Neural progenitor cell (in vitro differentiated cells): ENCODE measurements at regions not wholly inside any gene's neighbourhood (a gene's known extent, or its start where the extent isn't known, plus 50 kb on each side); places are given as distances from the start of the nearest gene placed in this dataset.
A peak's percentile ranks its signal among the peaks of the same experiment; 100 is the strongest.

Experiments used
- DNase-seq: peaks from one replicate; pipeline ENCODE4 v3.0.0-alpha.2; 2016; ENCODE audit warnings: low spot score
- H2AFZ ChIP-seq: fragments of 200-600 bp; sonication (generic); replicated peaks from 2 replicates; pipeline ENCODE4 v1.6.1; 2016; ENCODE audit warnings: antibody characterized with exemption
- H3F3A ChIP-seq: fragments of 200-600 bp; sonication (generic); 2 replicates; pipeline ENCODE4 v1.6.1; 2016; ENCODE audit warnings: antibody characterized with exemption, low read depth
- H3K27ac ChIP-seq: fragments of 200-600 bp; sonication (generic); 2 replicates; pipeline ENCODE4 v1.5.1; 2016; ENCODE audit warnings: mild to moderate bottlenecking
- H3K27me3 ChIP-seq: fragments of 200-600 bp; sonication (generic); 2 replicates; pipeline ENCODE4 v1.6.1; 2016; ENCODE audit warnings: mild to moderate bottlenecking, moderate library complexity
- H3K36me3 ChIP-seq: fragments of 200-600 bp; sonication (generic); 2 replicates; pipeline ENCODE4 v1.5.1; 2016
- H3K4me1 ChIP-seq: fragments of 200-600 bp; sonication (generic); 2 replicates; pipeline ENCODE4 v1.6.1; 2016; ENCODE audit warnings: mixed run types
- H3K4me2 ChIP-seq: fragments of 200-600 bp; sonication (generic); 2 replicates; pipeline ENCODE4 v1.6.1; 2016
- H3K4me3 ChIP-seq: fragments of 200-600 bp; sonication (generic); 2 replicates; pipeline ENCODE4 v1.5.1; 2016
- H3K79me2 ChIP-seq: fragments of 200-600 bp; sonication (generic); 2 replicates; pipeline ENCODE4 v1.6.1; 2016; ENCODE audit warnings: low read depth
- H3K9ac ChIP-seq: fragments of 200-600 bp; sonication (generic); 2 replicates; pipeline ENCODE4 v1.6.1; 2016
- H3K9me3 ChIP-seq: fragments of 200-600 bp; sonication (generic); 2 replicates; pipeline ENCODE4 v1.5.1; 2016; ENCODE audit warnings: low read depth
- H4K20me1 ChIP-seq: fragments of 200-600 bp; sonication (generic); 2 replicates; pipeline ENCODE4 v1.6.1; 2016; ENCODE audit warnings: low read depth
- H3K27ac Mint-ChIP-seq: 3 replicates; pipeline ENCODE4 v1.8.0; 2021; ENCODE audit warnings: mixed read lengths
- H3K27me3 Mint-ChIP-seq: 2 replicates; pipeline ENCODE4 v1.8.0; 2022; ENCODE audit warnings: low read depth, mild to moderate bottlenecking, inconsistent platforms, moderate library complexity, mixed read lengths; ENCODE audit not compliant: insufficient read depth
- H3K36me3 Mint-ChIP-seq: 3 replicates; pipeline ENCODE4 v1.8.0; 2021; ENCODE audit warnings: mixed read lengths
- H3K4me1 Mint-ChIP-seq: 3 replicates; pipeline ENCODE4 v1.8.0; 2021; ENCODE audit warnings: mixed read lengths
- H3K4me3 Mint-ChIP-seq: 3 replicates; pipeline ENCODE4 v1.8.0; 2021; ENCODE audit warnings: mild to moderate bottlenecking, moderate library complexity, mixed read lengths
- H3K9me3 Mint-ChIP-seq: 3 replicates; pipeline ENCODE4 v1.8.0; 2020; ENCODE audit warnings: mixed read lengths
- CTCF ChIP-seq: fragments of 200-600 bp; sonication (generic); IDR thresholded peaks from 2 replicates; pipeline ENCODE4 v1.5.1; 2017; ENCODE audit warnings: antibody characterized with exemption, mild to moderate bottlenecking
- EZH2 ChIP-seq: fragments of 200-600 bp; sonication (generic); IDR thresholded peaks from 2 replicates; pipeline ENCODE4 v1.6.1; 2017; ENCODE audit warnings: antibody characterized with exemption, mild to moderate bottlenecking, moderate library complexity
- EZH2phosphoT487 ChIP-seq: fragments of 200-600 bp; sonication (generic); IDR thresholded peaks from 2 replicates; pipeline ENCODE4 v1.6.1; 2017; ENCODE audit warnings: antibody characterized with exemption

- TF ChIP-seq EZH2 (no peak), EZH2phosphoT487 (no peak), CTCF (no peak)
- Histone ChIP-seq H3K4me2 (no peak overlapping the region), H3K79me2 (no peaks in the 10 kb centered on the region), H3F3A (peaks cover 17% of the 10 kb centered on the region), H3K4me3 (no peak overlapping the region), H3K9me3 (no peaks in the 10 kb centered on the region), H3K4me1 (peaks cover 27% of the 10 kb centered on the region), H3K36me3 (no peaks in the 10 kb centered on the region), H4K20me1 (no peaks in the 10 kb centered on the region), H3K27ac (no peak overlapping the region), H3K27me3 (no peaks in the 10 kb centered on the region), H3K9ac (no peak overlapping the region), H2AFZ (no peak overlapping the region)
- peaks cover 38% of the 10 kb centered on the region for H3K4me1 Mint-ChIP-seq
- H3K4me3 Mint-ChIP-seq, result no peak overlapping the region
- no peak for DNase-seq
- H3K36me3 Mint-ChIP-seq, result no peaks in the 10 kb centered on the region
- H3K27me3 Mint-ChIP-seq, result peaks cover 11% of the 10 kb centered on the region
- H3K9me3 Mint-ChIP-seq, result no peaks in the 10 kb centered on the region
- no peak overlapping the region for H3K27ac Mint-ChIP-seq
Measured at GRCh38 chr6:44659726-44660125, 272.2 kb downstream of the CDC5L start.

GRCh38 chr6:44660561-44661220 is 273.2 kb downstream of the CDC5L start:
- H3K4me1 Mint-ChIP-seq, result peaks cover 42% of the 10 kb centered on the region
- H3K27ac Mint-ChIP-seq, result peak overlapping the region; percentile 22
- peaks cover 14% of the 10 kb centered on the region for H3K27me3 Mint-ChIP-seq
- H3K4me2 ChIP-seq, result no peak overlapping the region
- TF ChIP-seq EZH2 (no peak), EZH2phosphoT487 (no peak), CTCF (no peak)
- no peaks in the 10 kb centered on the region for H3K36me3 Mint-ChIP-seq
- no peaks in the 10 kb centered on the region for H3K36me3 ChIP-seq
- H3F3A ChIP-seq, result peaks cover 17% of the 10 kb centered on the region
- no peak overlapping the region for H3K4me3 ChIP-seq
- H3K9me3 Mint-ChIP-seq, result no peaks in the 10 kb centered on the region
- H3K9me3 ChIP-seq, result no peaks in the 10 kb centered on the region
- no peak for DNase-seq
- H3K4me3 Mint-ChIP-seq, result no peak overlapping the region
- no peak overlapping the region for H3K27ac ChIP-seq
- peaks cover 27% of the 10 kb centered on the region for H3K4me1 ChIP-seq
- no peak overlapping the region for H3K9ac ChIP-seq
- H3K27me3 ChIP-seq, result no peaks in the 10 kb centered on the region
- H4K20me1 ChIP-seq, result no peaks in the 10 kb centered on the region
- H3K79me2 ChIP-seq, result no peaks in the 10 kb centered on the region
- H2AFZ ChIP-seq, result no peak overlapping the region

- no peaks in the 10 kb centered on the region for H3K36me3 ChIP-seq
- no peaks in the 10 kb centered on the region for H3K36me3 Mint-ChIP-seq
- peaks cover 27% of the 10 kb centered on the region for H3K4me1 ChIP-seq
- H3F3A ChIP-seq, result peaks cover 17% of the 10 kb centered on the region
- no peak for DNase-seq
- H3K27me3 ChIP-seq, result no peaks in the 10 kb centered on the region
- no peak overlapping the region for H3K27ac ChIP-seq
- H3K27me3 Mint-ChIP-seq, result peaks cover 14% of the 10 kb centered on the region
- peaks cover 50% of the 10 kb centered on the region for H3K4me1 Mint-ChIP-seq
- no peak overlapping the region for H3K4me3 ChIP-seq
- H4K20me1 ChIP-seq, result no peaks in the 10 kb centered on the region
- no peak overlapping the region for H3K4me3 Mint-ChIP-seq
- H3K9me3 Mint-ChIP-seq, result no peaks in the 10 kb centered on the region
- H2AFZ ChIP-seq, result no peak overlapping the region
- no peaks in the 10 kb centered on the region for H3K9me3 ChIP-seq
- H3K79me2 ChIP-seq, result no peaks in the 10 kb centered on the region
- no peak overlapping the region for H3K9ac ChIP-seq
- TF ChIP-seq CTCF, result no peak
- TF ChIP-seq EZH2, result no peak
- TF ChIP-seq EZH2phosphoT487, result no peak
- no peak overlapping the region for H3K4me2 ChIP-seq
- peak overlapping the region; percentile 22 for H3K27ac Mint-ChIP-seq
Measured at GRCh38 chr6:44661221-44662008, 273.9 kb downstream of the CDC5L start.
